HCT116 (cell line): ENCODE measurements at regions not wholly inside any gene's neighbourhood (a gene's known extent, or its start where the extent isn't known, plus 50 kb on each side); places are given as distances from the start of the nearest gene placed in this dataset.

Experiments
- ATAC-seq: fragments of 200-7000 bp; cut with Tn5 transposase; 2 replicates; pipeline ENCODE4 v1.9.1; 2020; ENCODE audit warnings: mild to moderate bottlenecking, moderate library complexity
- BruUV-seq: library from RNA; stranded (reverse); fragments of 400-500 nt; replicated peaks from 2 replicates; lab custom pipeline; 2021; lab: Mats Ljungman, UMichigan
- CTCF ChIA-PET: fragments of 300-600 bp; sonication (Branson Sonifier 250); formaldehyde crosslinking; loops from one replicate; lab custom pipeline; 2021; ENCODE audit warnings: antibody characterized with exemption; lab: Charles Lee
- POLR2A ChIA-PET: fragments of 300-600, 350-600 bp; sonication (Branson Sonifier 250); formaldehyde crosslinking; loops from one replicate; lab custom pipeline; 2021; ENCODE audit warnings: antibody characterized with exemption; lab: Charles Lee
- RAD21 ChIA-PET, 2 experiments: fragments of 300-600 bp; sonication (Branson Sonifier 250); formaldehyde crosslinking; loops; one replicate each; lab custom pipeline; 2023; ENCODE audit warnings: low total read pairs in 2 of 2; ENCODE audit not compliant: uncharacterized antibody in 2 of 2, unreplicated experiment in 2 of 2, low non-redundant PET in 1 of 2; lab: Charles Lee
- DNase-seq: peaks from one replicate; pipeline ENCODE4 v3.0.0-alpha.2; 2010; ENCODE audit warnings: low read depth, low spot score
- H2AFZ ChIP-seq: fragments of 200-600 bp; shearing (Covaris generic), sonication (generic); 2 replicates; pipeline ENCODE4 v1.6.1; 2017; ENCODE audit warnings: low read depth, mixed run types, mixed read lengths, antibody characterized with exemption, low read length; ENCODE audit not compliant: poor library complexity, severe bottlenecking
- H3K27ac ChIP-seq: 2 replicates; pipeline ENCODE4 v1.5.1; 2012; ENCODE audit warnings: low read depth, low read length
- H3K27me3 ChIP-seq: fragments of 200-600 bp; sonication (generic); 2 replicates; pipeline ENCODE4 v1.6.1; 2016; ENCODE audit warnings: mixed run types, low read length, mixed read lengths; ENCODE audit not compliant: insufficient read depth
- H3K36me3 ChIP-seq, 2 experiments: fragments of 200-500 bp in 1 of 2; fragments of 200-600 bp in 1 of 2; sonication (Bioruptor generic) in 1 of 2; sonication (generic) in 1 of 2; 2 replicates each; pipeline versions ENCODE4 v1.5.1 to v1.6.1; 2014 to 2016; ENCODE audit warnings: low read length in 2 of 2, inconsistent platforms in 1 of 2, mixed read lengths in 1 of 2, mixed run types in 1 of 2; ENCODE audit not compliant: insufficient read depth in 2 of 2, control insufficient read depth in 1 of 2
- H3K4me1 ChIP-seq, 2 experiments: fragments of 200-600 bp in 1 of 2; sonication (generic) in 1 of 2; 2 replicates each; pipeline versions ENCODE4 v1.5.1 to v1.6.1; 2012 to 2017; ENCODE audit warnings: low read length in 2 of 2, inconsistent platforms in 1 of 2, mild to moderate bottlenecking in 1 of 2, mixed read lengths in 1 of 2, mixed run types in 1 of 2, moderate library complexity in 1 of 2; ENCODE audit not compliant: insufficient read depth in 2 of 2, control insufficient read depth in 1 of 2
- H3K4me2 ChIP-seq: fragments of 200-600 bp; sonication (generic); 2 replicates; pipeline ENCODE4 v1.6.1; 2017; ENCODE audit warnings: mixed run types, low read length, mixed read lengths
- H3K4me3 ChIP-seq, 2 experiments: fragments of 200-600 bp in 1 of 2; sonication (generic) in 1 of 2; replicated peaks in 1 of 2; 2 replicates each; pipeline ENCODE4 v1.5.1; 2011 to 2016; ENCODE audit warnings: low read length in 2 of 2, control low read depth in 1 of 2, low read depth in 1 of 2, mild to moderate bottlenecking in 1 of 2, mixed read lengths in 1 of 2, mixed run types in 1 of 2
- H3K79me2 ChIP-seq: fragments of 200-600 bp; sonication (generic); 2 replicates; pipeline ENCODE4 v1.6.1; 2017; ENCODE audit warnings: mild to moderate bottlenecking, mixed run types, low read length, moderate library complexity, mixed read lengths; ENCODE audit not compliant: insufficient read depth
- H3K9ac ChIP-seq: fragments of 200-600 bp; sonication (generic); 2 replicates; pipeline ENCODE4 v1.6.1; 2016; ENCODE audit warnings: low read length, mixed read lengths
- H3K9me2 ChIP-seq: fragments of 200-600 bp; sonication (generic), shearing (Covaris generic); 2 replicates; pipeline ENCODE4 v1.6.1; 2017; ENCODE audit warnings: mixed run types, mild to moderate bottlenecking, moderate library complexity; ENCODE audit not compliant: insufficient read depth
- H3K9me3 ChIP-seq, 2 experiments: fragments of 200-500 bp in 1 of 2; fragments of 200-600 bp in 1 of 2; sonication (Bioruptor generic) in 1 of 2; sonication (generic) in 1 of 2; 2 replicates each; pipeline ENCODE4 v1.6.1; 2014 to 2017; ENCODE audit warnings: low read length in 2 of 2, mixed read lengths in 2 of 2, inconsistent platforms in 1 of 2, low read depth in 1 of 2, mild to moderate bottlenecking in 1 of 2, mixed run types in 1 of 2, moderate library complexity in 1 of 2; ENCODE audit not compliant: control insufficient read depth in 1 of 2, insufficient read depth in 1 of 2
- H4K20me1 ChIP-seq: fragments of 200-600 bp; sonication (generic), shearing (Covaris generic); 2 replicates; pipeline ENCODE4 v1.6.1; 2017; ENCODE audit warnings: mixed run types, mild to moderate bottlenecking, moderate library complexity; ENCODE audit not compliant: insufficient read depth
- CTCF ChIP-seq, 3 experiments: fragments of 200-600 bp in 1 of 3; sonication (generic) in 1 of 3; IDR thresholded peaks in 2 of 3; conservative IDR thresholded peaks in 1 of 3; 2 replicates each; pipeline ENCODE4 v1.5.1; 2012 to 2017; ENCODE audit warnings: low read depth in 2 of 3, low read length in 2 of 3, antibody characterized with exemption in 1 of 3, borderline replicate concordance in 1 of 3, control low read depth in 1 of 3, mild to moderate bottlenecking in 1 of 3, mixed read lengths in 1 of 3, mixed run types in 1 of 3, moderate library complexity in 1 of 3; ENCODE audit not compliant: insufficient read depth in 1 of 3
- EGR1 ChIP-seq: IDR thresholded peaks from 2 replicates; pipeline ENCODE4 v1.6.1; 2012; ENCODE audit warnings: low read depth
- EZH2 ChIP-seq: fragments of 200-600 bp; sonication (generic); IDR thresholded peaks from 2 replicates; pipeline ENCODE4 v1.6.1; 2017; ENCODE audit warnings: antibody characterized with exemption, mixed run types
- REST ChIP-seq: IDR thresholded peaks from 2 replicates; pipeline ENCODE4 v1.6.1; 2012; ENCODE audit warnings: low read depth
- SIN3A ChIP-seq: IDR thresholded peaks from 2 replicates; pipeline ENCODE4 v1.6.1; 2012; ENCODE audit warnings: low read depth
- YY1 ChIP-seq: IDR thresholded peaks from 2 replicates; pipeline ENCODE4 v1.6.1; 2011; ENCODE audit warnings: low read length, low read depth, moderate library complexity, mild to moderate bottlenecking; ENCODE audit not compliant: insufficient replicate concordance; ENCODE audit errors: extremely low read depth
- ZNF274 ChIP-seq: fragments of 200-500 bp; sonication (Bioruptor generic); IDR thresholded peaks from 2 replicates; pipeline ENCODE4 v1.6.1; 2014; ENCODE audit warnings: mild to moderate bottlenecking, low read depth, low read length, inconsistent platforms
- intact Hi-C: fragments of 100-400 bp; cut with micrococcal nuclease; formaldehyde crosslinking; loops from 2 replicates; pipeline ENCODE4 v1.10.0; 2022

GRCh38 chr1:94679332-94680038, 137.9 kb upstream of the F3 start:
- RAD21 ChIA-PET, result no interaction called here
- Histone ChIP-seq H3K4me2 (no peak overlapping the region), H3K79me2 (no peaks in the 10 kb centered on the region), H3K27me3 (no peaks in the 10 kb centered on the region), H3K4me3 (no peak overlapping the region), H3K4me1 (peaks cover 0 to 12% of the 10 kb centered on the region in 2 experiments; a peak in 1 of 4 replicates), H4K20me1 (no peaks in the 10 kb centered on the region), H3K36me3 (no peaks in the 10 kb centered on the region), H3K27ac (no peak overlapping the region), H3K9ac (no peak overlapping the region), H2AFZ (no peak overlapping the region), H3K9me3 (no peaks in the 10 kb centered on the region), H3K9me2 (no peaks in the 10 kb centered on the region)
- BruUV-seq, result no TSS peak
- CTCF ChIA-PET, result no interaction called here
- no peak for TF ChIP-seq EZH2
- TF ChIP-seq REST, result no peak
- no peak for TF ChIP-seq YY1
- TF ChIP-seq EGR1, result no peak
- TF ChIP-seq SIN3A, result no peak
- TF ChIP-seq ZNF274, result no peak
- TF ChIP-seq CTCF (IDR thresholded peaks at IDR 0.05 in 2 of 3, conservative IDR thresholded peaks at IDR 0.05 in 1 of 3; ENCODE audit: borderline replicate concordance in 1 of 3, insufficient read depth in 1 of 3, low read depth in 2 of 3, low read length in 2 of 3), result no peak
- intact Hi-C loops, result no loop called here
- POLR2A ChIA-PET, result no interaction called here
- ATAC-seq (no peak), DNase-seq (no peak)
